ENCODE measurements at regions not wholly inside any gene's neighbourhood (a gene's known extent, or its start where the extent isn't known, plus 50 kb on each side); places are given as distances from the start of the nearest gene placed in this dataset.
"Not testable (repeated sequence)": the region's sequence is repeated elsewhere in the genome, so short reads cannot be mapped to it uniquely, and the experiment has no call there.

- not testable (repeated sequence) for H3K9me3 ChIP-seq (replicated peaks in 1 of 2; ENCODE audit: control insufficient read depth in 2 of 2, insufficient read depth in 1 of 2, low read depth in 1 of 2, low read length in 2 of 2); H3K4me2 ChIP-seq (ENCODE audit: insufficient read depth, low read length, poor library complexity, severe bottlenecking); H3K14ac ChIP-seq (ENCODE audit: low read length); H2BK5ac ChIP-seq (ENCODE audit: low read length); H2AK5ac ChIP-seq (ENCODE audit: low read depth, low read length); H3K36me3 ChIP-seq (replicated peaks in 1 of 2; ENCODE audit: control insufficient read depth in 2 of 2, insufficient read depth in 2 of 2, low read length in 2 of 2); H3K27ac ChIP-seq (replicated peaks; ENCODE audit: low read length); H2AFZ ChIP-seq (ENCODE audit: low read length); H3K9ac ChIP-seq (ENCODE audit: low read depth, low read length, poor library complexity); H4K91ac ChIP-seq (ENCODE audit: low read depth, low read length, poor library complexity); H2BK15ac ChIP-seq (ENCODE audit: low read length); H2BK120ac ChIP-seq (ENCODE audit: low read depth, low read length); H2BK12ac ChIP-seq (ENCODE audit: low read length); H3K18ac ChIP-seq (ENCODE audit: low read length); H4K8ac ChIP-seq (ENCODE audit: low read depth, low read length); H3K79me1 ChIP-seq (ENCODE audit: low read depth, low read length); DNase-seq (ENCODE audit: low spot score); H3K23ac ChIP-seq (ENCODE audit: low read depth, low read length, poor library complexity); H3K4me1 ChIP-seq (ENCODE audit: control insufficient read depth in 2 of 2, insufficient read depth in 1 of 2, low read depth in 1 of 2, low read length in 2 of 2); H3K4ac ChIP-seq (ENCODE audit: low read length); H3K4me3 ChIP-seq (ENCODE audit: low read length in 2 of 2); H3K27me3 ChIP-seq (ENCODE audit: control insufficient read depth in 3 of 3, insufficient read depth in 3 of 3, low read depth in 1 of 3, low read length in 3 of 3)
- WGBS, 2 donors (ENCODE audit: extremely low coverage in 2 of 2, insufficient read length in 2 of 2, insufficient replicate concordance in 1 of 2): no CpG with 5 or more reads among the region's 34 CpGs
Measured at GRCh38 chr9:66830777-66831497, 69.6 kb upstream of the ZNF658 start.

- not testable (repeated sequence) for H4K91ac ChIP-seq (ENCODE audit: low read depth, low read length, poor library complexity); H3K14ac ChIP-seq (ENCODE audit: low read length); H2BK15ac ChIP-seq (ENCODE audit: low read length); H3K27me3 ChIP-seq (ENCODE audit: control insufficient read depth in 3 of 3, insufficient read depth in 3 of 3, low read depth in 1 of 3, low read length in 3 of 3); H2AFZ ChIP-seq (ENCODE audit: low read length); H4K8ac ChIP-seq (ENCODE audit: low read depth, low read length); H3K4me3 ChIP-seq (ENCODE audit: low read length in 2 of 2); H3K18ac ChIP-seq (ENCODE audit: low read length); H3K27ac ChIP-seq (replicated peaks; ENCODE audit: low read length); H3K23ac ChIP-seq (ENCODE audit: low read depth, low read length, poor library complexity); DNase-seq (ENCODE audit: low spot score); H2BK5ac ChIP-seq (ENCODE audit: low read length); H3K79me1 ChIP-seq (ENCODE audit: low read depth, low read length); H2BK120ac ChIP-seq (ENCODE audit: low read depth, low read length); H3K4me1 ChIP-seq (ENCODE audit: control insufficient read depth in 2 of 2, insufficient read depth in 1 of 2, low read depth in 1 of 2, low read length in 2 of 2); H3K4me2 ChIP-seq (ENCODE audit: insufficient read depth, low read length, poor library complexity, severe bottlenecking); H2AK5ac ChIP-seq (ENCODE audit: low read depth, low read length); H3K9ac ChIP-seq (ENCODE audit: low read depth, low read length, poor library complexity); H3K36me3 ChIP-seq (replicated peaks in 1 of 2; ENCODE audit: control insufficient read depth in 2 of 2, insufficient read depth in 2 of 2, low read length in 2 of 2); H3K4ac ChIP-seq (ENCODE audit: low read length); H2BK12ac ChIP-seq (ENCODE audit: low read length); H3K9me3 ChIP-seq (replicated peaks in 1 of 2; ENCODE audit: control insufficient read depth in 2 of 2, insufficient read depth in 1 of 2, low read depth in 1 of 2, low read length in 2 of 2)
- WGBS, 2 donors (ENCODE audit: extremely low coverage in 2 of 2, insufficient read length in 2 of 2, insufficient replicate concordance in 1 of 2): no CpG with 5 or more reads among the region's 7 CpGs
Measured at GRCh38 chr9:66832222-66832621, 68.3 kb upstream of the ZNF658 start.

GRCh38 chr9:66837242-66837937 lies 63.1 kb upstream of the ZNF658 start:
- H2AK5ac ChIP-seq (ENCODE audit: low read depth, low read length); H3K4me3 ChIP-seq (ENCODE audit: low read length in 2 of 2); H3K4me2 ChIP-seq (ENCODE audit: insufficient read depth, low read length, poor library complexity, severe bottlenecking); H4K91ac ChIP-seq (ENCODE audit: low read depth, low read length, poor library complexity); H3K79me1 ChIP-seq (ENCODE audit: low read depth, low read length); H3K14ac ChIP-seq (ENCODE audit: low read length); H2BK15ac ChIP-seq (ENCODE audit: low read length); H3K18ac ChIP-seq (ENCODE audit: low read length); H2BK120ac ChIP-seq (ENCODE audit: low read depth, low read length); H3K27ac ChIP-seq (replicated peaks; ENCODE audit: low read length); DNase-seq (ENCODE audit: low spot score); H3K23ac ChIP-seq (ENCODE audit: low read depth, low read length, poor library complexity); H3K4ac ChIP-seq (ENCODE audit: low read length); H2BK12ac ChIP-seq (ENCODE audit: low read length); H3K9me3 ChIP-seq (replicated peaks in 1 of 2; ENCODE audit: control insufficient read depth in 2 of 2, insufficient read depth in 1 of 2, low read depth in 1 of 2, low read length in 2 of 2); H3K36me3 ChIP-seq (replicated peaks in 1 of 2; ENCODE audit: control insufficient read depth in 2 of 2, insufficient read depth in 2 of 2, low read length in 2 of 2); H3K4me1 ChIP-seq (ENCODE audit: control insufficient read depth in 2 of 2, insufficient read depth in 1 of 2, low read depth in 1 of 2, low read length in 2 of 2); H4K8ac ChIP-seq (ENCODE audit: low read depth, low read length); H3K27me3 ChIP-seq (ENCODE audit: control insufficient read depth in 3 of 3, insufficient read depth in 3 of 3, low read depth in 1 of 3, low read length in 3 of 3); H3K9ac ChIP-seq (ENCODE audit: low read depth, low read length, poor library complexity); H2AFZ ChIP-seq (ENCODE audit: low read length); H2BK5ac ChIP-seq (ENCODE audit: low read length): not testable (repeated sequence)
- WGBS, 2 donors (ENCODE audit: extremely low coverage in 2 of 2, insufficient read length in 2 of 2, insufficient replicate concordance in 1 of 2): no CpG with 5 or more reads among the region's 9 CpGs
